Thoracic aorta (tissue), 2 donors: ENCODE measurements at regions not wholly inside any gene's neighbourhood (a gene's known extent, or its start where the extent isn't known, plus 50 kb on each side); places are given as distances from the start of the nearest gene placed in this dataset.

Experiments
- ATAC-seq: fragments of 150-250 bp; one replicate; pipeline ENCODE4 v1.8.0; 2017; ENCODE audit warnings: low read depth; ENCODE audit not compliant: insufficient number of reproducible peaks, low FRiP score
- DNase-seq: peaks from one replicate; pipeline ENCODE4 v3.0.0-alpha.2; 2020; ENCODE audit warnings: low spot score
- H3K27ac ChIP-seq, 2 donors: fragments of 200-600 bp; sonication (generic); 1 replicate in 1 of 2; 2 replicates in 1 of 2; pipeline ENCODE4 v1.5.1; 2016; ENCODE audit warnings: mild to moderate bottlenecking in 2 of 2, moderate library complexity in 2 of 2
- H3K27me3 ChIP-seq: fragments of 200-600 bp; sonication (generic); replicated peaks from 2 replicates; pipeline ENCODE4 v1.6.0; 2016; ENCODE audit warnings: mild to moderate bottlenecking; ENCODE audit not compliant: insufficient read depth
- H3K36me3 ChIP-seq: fragments of 200-600 bp; sonication (generic); one replicate; pipeline ENCODE4 v1.5.1; 2016
- H3K4me1 ChIP-seq, 2 donors: fragments of 200-600 bp; sonication (generic); 1 replicate in 1 of 2; 2 replicates in 1 of 2; pipeline versions ENCODE4 v1.5.1 to v1.6.0; 2016; ENCODE audit warnings: low read depth in 2 of 2, mild to moderate bottlenecking in 1 of 2; ENCODE audit not compliant: control insufficient read depth in 1 of 2
- H3K4me3 ChIP-seq: fragments of 200-600 bp; sonication (generic); 2 replicates; pipeline ENCODE4 v1.5.1; 2016; ENCODE audit warnings: mild to moderate bottlenecking
- H3K9me3 ChIP-seq: fragments of 200-600 bp; sonication (generic); 2 replicates; pipeline ENCODE4 v1.5.1; 2016
- CTCF ChIP-seq: fragments of 200-600 bp; sonication (generic); IDR thresholded peaks from one replicate; pipeline ENCODE4 v1.5.1; 2019; ENCODE audit warnings: antibody characterized with exemption

GRCh38 chr6:100944644-100945043 lies 63.5 kb upstream of the ASCC3 start:
- Histone ChIP-seq H3K27ac (no peak overlapping the region), H3K4me3 (no peak overlapping the region), H3K4me1 (no peaks in the 10 kb centered on the region), H3K36me3 (no peaks in the 10 kb centered on the region), H3K27me3 (no peaks in the 10 kb centered on the region), H3K9me3 (no peaks in the 10 kb centered on the region)
- ATAC-seq = no peak
- TF ChIP-seq CTCF = no peak
- DNase-seq = no peak

- no peaks in the 10 kb centered on the region for H3K9me3 ChIP-seq
- ATAC-seq = no peak
- H3K4me1 ChIP-seq = no peaks in the 10 kb centered on the region
- no peaks in the 10 kb centered on the region for H3K27me3 ChIP-seq
- no peak overlapping the region for H3K27ac ChIP-seq
- TF ChIP-seq CTCF = no peak
- H3K36me3 ChIP-seq = no peaks in the 10 kb centered on the region
- no peak overlapping the region for H3K4me3 ChIP-seq
- no peak for DNase-seq
Observed at GRCh38 chr6:100946021-100946540, 65.0 kb upstream of the ASCC3 start.

- TF ChIP-seq CTCF = no peak
- Histone ChIP-seq H3K27me3 (no peaks in the 10 kb centered on the region), H3K4me1 (no peaks in the 10 kb centered on the region), H3K9me3 (no peaks in the 10 kb centered on the region), H3K27ac (no peak overlapping the region), H3K36me3 (no peaks in the 10 kb centered on the region), H3K4me3 (no peak overlapping the region)
- ATAC-seq (no peak), DNase-seq (no peak)
Observed at GRCh38 chr6:100946711-100947110, 65.6 kb upstream of the ASCC3 start.

- DNase-seq = no peak
- Histone ChIP-seq H3K27ac (no peak overlapping the region), H3K27me3 (no peaks in the 10 kb centered on the region), H3K4me3 (no peak overlapping the region), H3K36me3 (no peaks in the 10 kb centered on the region), H3K4me1 (no peaks in the 10 kb centered on the region), H3K9me3 (no peaks in the 10 kb centered on the region)
- TF ChIP-seq CTCF = no peak
- no peak for ATAC-seq
Observed at GRCh38 chr6:100948381-100949133, 67.4 kb upstream of the ASCC3 start.

- no peak overlapping the region for H3K4me3 ChIP-seq
- H3K27me3 ChIP-seq = no peaks in the 10 kb centered on the region
- ATAC-seq (no peak), DNase-seq (no peak)
- H3K4me1 ChIP-seq = no peaks in the 10 kb centered on the region
- no peaks in the 10 kb centered on the region for H3K9me3 ChIP-seq
- H3K27ac ChIP-seq = no peak overlapping the region
- no peak for TF ChIP-seq CTCF
- no peaks in the 10 kb centered on the region for H3K36me3 ChIP-seq
Observed at GRCh38 chr6:100952006-100952405, 70.9 kb upstream of the ASCC3 start.
